GM21526 (cell line): ENCODE measurements at regions not wholly inside any gene's neighbourhood (a gene's known extent, or its start where the extent isn't known, plus 50 kb on each side); places are given as distances from the start of the nearest gene placed in this dataset.
"Not testable (repeated sequence)": the region's sequence is repeated elsewhere in the genome, so short reads cannot be mapped to it uniquely, and the experiment has no call there.

Source experiments
- ATAC-seq: cut with Tn5 transposase; IDR thresholded peaks from one replicate; pipeline ENCODE4 v1.9.1; 2021; ENCODE audit warnings: moderate library complexity; ENCODE audit not compliant: unreplicated experiment, low FRiP score

DNA sequence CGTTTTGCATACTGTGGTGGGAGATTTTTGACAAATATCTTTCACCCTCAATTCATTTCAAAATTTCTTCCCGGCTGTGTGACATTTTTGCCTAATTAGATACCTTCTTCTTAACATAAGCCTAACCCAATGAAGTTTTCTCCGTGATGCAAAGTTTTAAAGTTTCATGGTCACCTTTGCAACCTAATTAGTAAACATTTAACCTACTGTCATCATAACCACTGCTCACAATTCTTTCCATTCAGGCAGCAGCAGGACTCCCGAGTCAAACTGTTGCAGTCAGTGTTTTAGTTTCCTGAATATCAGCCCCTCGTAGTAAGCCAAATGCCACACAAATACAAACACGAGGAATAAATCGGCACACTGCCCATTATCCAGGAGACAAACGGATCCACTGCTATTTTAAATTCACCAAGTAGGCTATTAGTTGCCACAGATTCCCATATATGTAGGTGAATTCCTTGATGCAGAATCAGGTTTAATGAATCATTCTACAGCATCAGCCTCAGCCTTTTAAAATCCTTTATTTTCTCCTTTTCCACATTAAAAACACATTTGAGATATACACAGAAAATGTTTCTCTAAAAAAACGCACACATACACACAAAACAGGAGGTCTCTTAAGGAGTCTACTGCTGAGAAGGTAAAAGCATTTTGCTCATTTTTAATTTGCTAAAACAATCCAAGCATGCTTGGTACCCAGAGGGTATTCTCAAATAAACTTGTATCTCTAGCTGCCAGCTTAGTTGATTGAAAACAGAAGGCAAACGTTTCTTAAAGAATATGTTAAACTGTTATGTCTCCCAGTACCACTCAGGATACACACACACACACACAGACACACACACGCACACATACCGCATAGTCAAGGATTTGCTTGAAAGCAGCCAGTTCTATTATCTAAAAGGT lies 106.5 kb upstream of the KCTD1 start:
- no peak for ATAC-seq

DNA sequence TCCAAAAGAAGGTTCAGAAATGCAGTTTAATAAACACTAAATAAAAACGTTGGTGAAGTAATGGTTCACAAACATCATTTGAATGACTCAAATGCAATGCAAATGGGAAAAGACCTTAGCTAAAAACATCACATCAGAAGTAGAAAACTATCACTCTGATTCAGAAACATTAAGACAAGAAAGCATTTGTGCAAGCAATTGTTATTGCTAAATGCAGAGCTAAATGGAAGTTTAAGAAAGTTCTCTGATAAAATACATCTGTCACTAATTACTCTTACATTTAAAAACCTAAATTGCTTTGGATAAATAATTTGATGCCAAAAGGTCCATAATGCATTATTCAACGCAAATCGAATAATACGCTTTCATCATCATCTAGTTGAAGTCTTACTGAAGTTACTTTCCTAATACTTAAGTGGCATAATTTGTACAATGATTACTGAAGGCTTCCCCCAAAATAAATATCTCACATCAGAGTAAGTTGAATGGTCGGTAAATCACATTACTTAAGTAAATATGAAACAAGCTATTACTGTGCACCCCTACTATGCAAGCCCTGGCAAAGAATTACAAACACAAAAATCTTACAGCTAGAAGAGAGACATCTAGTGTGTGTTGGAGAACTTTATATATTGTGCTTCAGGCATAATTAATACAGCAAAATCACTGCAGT lies 105.7 kb upstream of the KCTD1 start:
- ATAC-seq, result no peak

DNA sequence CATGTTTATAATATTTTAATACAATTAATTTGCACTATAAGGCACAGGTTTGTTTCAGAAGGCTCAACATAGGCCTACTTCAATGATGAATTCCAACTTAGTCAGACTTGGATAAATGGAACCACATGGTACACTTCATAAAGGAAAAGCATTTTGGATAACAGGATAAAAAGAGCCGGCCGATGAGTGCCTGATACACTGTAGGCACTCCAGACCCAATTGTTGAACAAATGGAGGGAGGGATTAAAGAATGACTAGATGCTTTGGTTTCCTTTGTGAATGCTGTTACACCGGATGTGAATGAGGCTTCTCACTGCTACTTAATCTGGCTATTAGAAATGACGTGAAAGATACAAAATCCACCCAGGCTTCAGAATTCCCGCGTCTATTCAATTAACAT lies 104.1 kb upstream of the KCTD1 start:
- ATAC-seq, result no peak

DNA sequence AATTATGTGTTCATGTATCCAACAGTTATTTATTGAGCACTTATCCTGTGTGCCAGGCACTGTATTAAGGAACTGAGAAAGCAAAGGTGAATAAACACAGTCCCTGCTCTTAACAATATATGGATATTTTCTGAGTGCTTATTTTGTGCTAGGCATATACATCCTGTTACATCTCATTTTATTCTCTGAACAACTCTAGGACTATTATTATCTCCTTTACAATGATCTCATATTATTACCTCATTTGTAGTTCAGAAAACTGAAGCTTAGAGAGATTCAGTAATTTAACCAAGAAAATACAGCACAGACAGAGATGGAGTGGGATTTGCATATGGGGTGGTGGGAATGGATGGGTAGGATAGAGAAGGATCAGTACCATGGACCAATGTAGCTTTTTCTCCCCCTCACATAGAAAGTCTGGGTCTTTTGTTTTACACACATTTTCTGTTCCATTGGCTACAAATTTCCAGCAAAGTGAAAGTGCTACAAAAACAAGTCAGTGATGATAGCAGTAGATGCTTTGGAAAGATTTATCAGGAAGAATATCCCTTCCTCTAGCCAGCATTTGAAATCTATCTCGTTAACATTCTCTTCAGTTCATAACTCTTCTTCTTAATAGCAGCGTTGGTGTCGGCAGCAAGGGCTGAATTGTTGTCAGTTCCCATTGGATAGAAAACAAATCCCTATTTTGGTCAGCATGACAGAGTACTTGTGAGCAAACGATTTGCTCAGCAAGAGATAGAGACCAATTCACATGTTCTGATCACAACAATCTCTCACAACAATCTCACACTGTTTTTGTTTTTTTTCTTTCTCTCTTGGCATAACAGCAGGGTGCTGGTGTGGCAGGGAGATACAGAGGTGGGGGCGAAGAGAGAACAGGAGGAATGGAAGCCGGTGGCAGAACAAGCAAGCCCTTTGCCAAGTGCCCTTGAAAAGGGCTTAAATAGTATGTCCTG lies 102.2 kb upstream of the KCTD1 start:
- no peak for ATAC-seq

DNA sequence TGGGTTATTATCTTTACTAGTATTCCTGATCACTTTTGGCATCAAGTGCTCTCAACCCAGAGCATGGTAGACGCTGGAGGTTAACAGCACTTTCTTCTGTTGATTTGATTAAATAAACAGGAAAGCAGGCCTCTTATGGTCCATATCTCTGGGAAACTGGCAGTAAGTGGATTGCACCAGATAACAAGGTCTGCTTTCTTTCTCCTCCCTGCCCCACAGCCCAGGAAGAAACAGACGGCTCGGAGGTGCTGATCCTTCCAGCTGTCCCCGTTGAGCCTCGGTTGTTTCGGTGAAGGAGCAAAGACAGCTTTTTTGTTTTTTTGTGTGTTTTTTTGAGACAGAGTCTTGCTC lies 100.8 kb upstream of the KCTD1 start:
- no peak for ATAC-seq

DNA sequence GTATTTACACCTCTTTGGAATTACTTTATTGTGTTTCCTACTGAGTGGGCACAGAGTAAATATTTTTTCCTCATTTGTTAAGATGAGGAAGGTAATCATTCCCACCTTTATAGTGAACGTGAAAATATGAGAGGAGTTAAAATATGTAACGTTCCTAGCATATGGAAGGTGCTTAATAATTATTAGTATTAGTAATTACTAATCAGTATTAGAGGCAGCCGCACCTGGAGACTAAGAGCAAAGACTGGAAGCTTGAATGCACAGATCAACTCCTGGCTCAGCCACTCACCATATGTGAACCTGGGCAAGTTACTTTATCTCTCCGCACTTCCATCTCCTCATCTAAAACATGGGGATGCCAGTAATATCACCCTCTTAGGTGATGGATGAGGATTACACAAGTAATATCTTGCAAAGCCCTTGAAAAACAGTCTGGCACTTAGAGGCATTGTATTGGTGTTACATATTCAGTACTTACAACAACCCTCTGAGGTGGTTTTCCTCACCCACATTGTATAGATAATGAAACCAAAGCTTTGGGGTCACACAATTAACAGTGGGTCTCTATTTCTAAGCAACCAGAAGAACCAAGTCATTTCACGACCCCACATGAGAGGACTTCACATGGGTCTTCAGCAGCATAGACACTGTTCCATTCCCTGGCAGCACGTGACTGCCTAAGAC lies 100.3 kb upstream of the KCTD1 start:
- no peak for ATAC-seq

DNA sequence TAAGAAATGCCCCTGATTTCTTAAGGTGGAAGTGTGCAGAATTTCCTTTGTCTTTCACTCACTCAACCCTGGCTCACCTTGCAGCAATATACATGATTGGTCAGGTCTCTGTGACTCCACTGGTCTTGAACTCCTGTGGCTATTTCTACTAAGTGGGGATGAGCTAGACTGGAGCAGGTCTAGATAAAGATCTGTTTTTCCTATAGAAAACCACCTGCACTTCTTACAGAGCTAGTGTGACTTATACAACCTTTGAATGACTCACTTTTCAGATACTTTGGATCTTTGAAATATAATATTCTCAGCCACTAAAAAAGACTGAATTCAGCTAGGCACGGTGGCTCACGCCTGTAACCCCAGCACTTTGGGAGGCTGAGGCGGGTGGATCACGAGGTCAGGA lies 98.5 kb upstream of the KCTD1 start:
- no peak for ATAC-seq

DNA sequence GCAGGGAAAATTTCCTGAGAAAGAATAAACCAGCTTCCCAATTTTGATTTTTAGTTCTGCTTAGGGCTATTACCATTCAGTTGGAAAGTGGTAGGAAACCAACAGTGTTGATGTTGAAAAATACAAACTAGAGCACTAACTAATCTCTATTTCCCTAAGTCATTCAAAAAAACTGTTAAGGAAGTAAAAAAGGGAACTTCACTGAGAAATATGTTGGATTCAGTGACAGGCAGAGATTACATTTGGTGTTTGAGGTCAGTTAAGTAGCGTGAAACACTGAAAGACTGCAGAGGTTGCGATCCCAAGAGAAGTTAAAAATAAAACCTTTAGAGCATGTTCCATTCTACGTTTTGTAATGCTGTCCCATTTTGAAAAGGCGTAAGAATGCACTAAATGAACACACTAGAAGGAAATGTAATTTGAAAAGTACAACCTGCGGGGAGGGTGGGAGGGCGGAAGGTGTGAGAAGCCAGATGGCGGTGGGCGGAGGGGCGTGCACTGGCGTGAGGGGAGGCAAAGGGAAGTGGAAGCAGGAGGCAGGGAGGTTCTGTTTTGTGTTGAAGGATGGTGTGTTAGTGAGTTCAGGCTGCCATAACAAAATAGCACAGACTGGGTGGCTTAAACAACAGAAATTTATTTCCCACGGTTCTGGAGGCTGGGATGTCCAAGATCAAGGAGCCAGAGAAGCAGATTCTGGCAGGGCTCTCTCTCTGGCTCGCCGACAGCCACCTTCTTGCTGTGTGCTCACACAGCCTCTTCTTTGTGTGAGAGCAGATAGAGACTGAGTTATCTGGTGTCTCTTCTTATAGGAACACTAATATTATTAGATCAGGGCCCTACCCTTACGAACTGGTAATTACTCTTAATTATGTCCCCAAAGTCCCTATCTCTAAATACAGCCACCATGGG lies 94.3 kb upstream of the KCTD1 start:
- ATAC-seq, result no peak

DNA sequence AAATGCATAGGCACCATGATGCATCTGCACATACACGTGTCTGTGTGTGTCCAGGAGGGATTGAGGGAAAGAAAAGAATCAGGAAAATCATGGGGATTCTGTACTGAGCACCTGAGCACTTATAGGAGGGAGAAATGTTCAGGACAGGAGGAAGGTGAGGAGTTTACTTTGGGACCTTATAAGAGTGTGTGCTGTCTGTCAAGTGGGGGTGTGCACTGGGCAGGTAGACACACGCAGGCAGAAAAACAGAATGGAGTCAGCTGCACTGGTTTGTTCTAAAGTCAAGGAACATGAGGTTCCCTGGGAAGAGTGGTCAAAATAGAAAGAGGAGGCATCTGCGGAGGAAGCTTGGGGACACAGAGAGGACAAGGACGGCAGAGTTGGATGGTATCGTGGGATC lies 92.2 kb upstream of the KCTD1 start:
- no peak for ATAC-seq

DNA sequence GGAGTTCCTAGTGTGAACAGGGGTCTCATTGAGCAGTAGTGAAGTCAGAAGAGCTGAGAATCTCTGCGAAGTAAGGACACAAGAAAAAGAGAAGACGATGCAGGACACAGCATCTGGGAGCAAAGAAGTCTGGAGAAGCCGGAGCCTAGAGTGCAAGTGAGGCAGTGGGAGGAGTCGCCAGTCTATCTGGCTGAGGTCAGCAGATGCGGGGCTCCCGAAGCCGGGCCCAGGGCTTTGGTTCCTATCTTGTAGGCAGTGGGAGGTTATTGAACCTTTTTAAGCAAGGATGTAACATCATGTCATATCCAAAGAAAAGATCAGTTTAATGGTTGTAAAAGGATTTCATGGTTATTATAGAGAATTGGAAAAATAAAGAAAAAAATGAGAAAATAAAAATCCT lies 90.8 kb upstream of the KCTD1 start:
- ATAC-seq, result no peak

DNA sequence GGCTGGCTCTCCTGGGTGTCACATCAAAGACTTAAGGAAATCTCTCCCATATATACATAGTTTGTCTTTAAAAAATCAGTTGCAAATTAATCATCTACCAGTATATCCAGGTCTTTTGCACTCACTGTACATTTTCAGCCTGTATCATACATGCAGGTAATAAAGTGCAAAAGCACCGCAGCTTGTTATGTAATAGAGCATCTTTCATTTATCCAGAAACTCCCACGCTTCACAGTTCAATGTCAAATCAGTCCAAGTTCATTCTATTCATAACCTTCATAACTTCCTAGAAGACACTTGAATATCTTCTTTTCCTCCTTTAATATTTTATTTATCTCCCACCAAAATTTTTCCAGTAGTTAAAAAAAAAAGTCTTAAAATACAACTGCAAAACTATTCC lies 89.6 kb upstream of the KCTD1 start:
- no peak for ATAC-seq

DNA sequence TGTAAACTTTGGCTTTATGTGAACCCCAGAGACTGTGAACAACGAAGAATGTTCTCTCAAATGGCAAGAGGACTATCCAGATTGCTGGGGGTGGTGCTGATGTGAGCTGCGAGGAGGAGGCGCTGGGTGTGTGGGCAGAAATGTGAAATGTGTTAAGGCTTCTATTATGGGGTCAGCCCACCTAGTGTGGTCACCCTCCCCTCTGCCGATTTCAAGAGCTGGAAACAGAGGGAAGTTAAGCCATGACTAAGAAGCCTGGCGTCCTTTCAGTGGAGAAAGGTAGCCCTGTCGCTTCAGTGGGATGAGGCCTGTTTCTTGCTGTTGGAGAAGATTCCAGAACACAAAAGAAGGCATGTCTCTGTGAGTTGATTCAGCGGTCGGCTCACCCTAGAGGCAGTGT lies 89.0 kb upstream of the KCTD1 start:
- ATAC-seq, result no peak

DNA sequence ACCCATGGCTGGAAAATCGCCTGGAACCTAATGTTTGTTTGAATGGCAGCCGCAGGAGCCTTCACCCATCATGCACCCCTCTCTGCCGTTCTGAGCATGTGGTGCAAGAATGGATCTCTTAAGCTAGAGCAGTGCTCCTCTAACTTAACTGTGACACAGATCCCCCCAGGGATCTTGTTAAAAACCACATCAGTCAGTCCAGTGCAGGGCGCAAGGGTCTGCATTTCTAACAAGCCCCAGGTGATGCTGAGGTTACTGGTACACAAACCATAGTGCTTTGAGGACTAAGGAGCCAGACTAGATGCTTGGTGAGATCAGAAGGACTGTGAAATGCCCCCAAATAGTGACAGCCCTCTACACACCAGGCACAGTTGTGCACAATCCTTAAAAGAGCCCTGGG lies 87.1 kb upstream of the KCTD1 start:
- ATAC-seq, result no peak

DNA sequence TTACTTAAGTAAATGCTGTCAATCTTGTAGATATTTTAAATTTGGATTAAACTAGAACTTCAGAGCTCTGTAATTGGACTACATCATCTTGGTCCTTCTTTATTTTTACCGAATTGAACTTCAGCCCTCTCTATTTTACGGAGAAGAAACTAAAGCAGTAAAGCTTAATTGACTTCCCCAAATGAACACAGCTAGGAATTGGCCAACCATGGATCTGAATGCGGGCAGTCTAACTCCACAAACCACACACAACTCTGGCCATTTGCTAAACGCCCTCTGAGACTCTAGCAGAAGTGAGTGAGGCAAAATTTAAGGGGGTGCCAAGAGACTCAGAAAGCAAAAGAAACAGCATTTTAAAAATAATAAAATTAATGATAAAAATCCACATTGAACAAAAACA lies 86.3 kb upstream of the KCTD1 start:
- ATAC-seq, result no peak

DNA sequence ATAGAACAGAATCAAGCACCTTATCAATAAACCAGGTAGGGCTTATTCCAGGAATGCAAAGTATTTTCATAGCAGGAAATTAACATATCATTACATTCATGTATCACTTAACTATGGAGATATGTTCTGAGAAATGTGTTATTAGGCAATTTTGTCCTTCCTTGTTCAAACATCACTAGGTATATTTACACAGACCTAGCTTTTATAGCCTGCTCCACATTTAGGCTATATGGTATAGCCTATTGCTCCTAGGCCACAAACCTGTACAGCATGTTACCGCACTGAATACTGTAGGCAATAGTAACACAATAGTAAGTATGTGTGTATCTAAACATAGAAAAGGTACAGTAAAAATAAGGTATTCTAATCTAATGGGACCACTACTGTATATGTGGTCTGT lies 82.8 kb upstream of the KCTD1 start:
- ATAC-seq, result no peak

DNA sequence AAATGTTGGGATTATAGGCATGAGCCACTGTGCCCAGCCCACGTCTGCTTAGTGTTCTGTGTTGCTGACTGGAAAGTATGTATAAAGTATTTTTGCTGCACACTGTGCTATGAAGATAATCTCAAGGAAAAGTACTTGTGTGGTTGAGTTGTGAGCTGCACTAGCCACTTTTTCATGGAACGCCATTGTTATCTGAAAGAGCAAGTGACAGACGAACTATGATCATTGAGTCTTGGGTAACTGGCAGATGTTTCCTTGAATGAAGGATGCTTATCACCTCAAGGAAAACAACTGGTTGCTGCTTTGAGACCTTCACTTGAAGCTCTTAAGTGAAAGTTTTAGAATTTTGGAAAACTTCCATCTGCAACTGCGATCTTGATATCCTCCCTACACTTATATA lies 82.2 kb upstream of the KCTD1 start:
- ATAC-seq, result no peak

DNA sequence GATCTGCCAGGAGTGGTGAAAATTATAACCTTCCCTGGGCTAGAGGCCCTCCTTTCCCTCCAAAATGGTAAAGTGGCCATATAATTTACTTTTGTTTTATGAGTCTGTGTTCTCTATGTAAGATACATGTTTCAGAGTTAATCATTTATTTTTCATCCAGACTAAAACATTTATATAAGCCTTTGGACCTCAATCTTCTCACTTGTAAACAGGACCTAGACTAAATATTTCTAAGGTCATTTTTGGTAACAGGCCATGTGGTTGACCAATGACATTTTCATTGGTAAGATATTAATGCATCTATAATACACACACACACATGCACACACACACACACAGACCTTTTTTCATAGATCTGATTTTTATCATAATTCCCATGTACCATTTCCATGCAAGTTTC lies 79.7 kb upstream of the KCTD1 start:
- ATAC-seq, result no peak

DNA sequence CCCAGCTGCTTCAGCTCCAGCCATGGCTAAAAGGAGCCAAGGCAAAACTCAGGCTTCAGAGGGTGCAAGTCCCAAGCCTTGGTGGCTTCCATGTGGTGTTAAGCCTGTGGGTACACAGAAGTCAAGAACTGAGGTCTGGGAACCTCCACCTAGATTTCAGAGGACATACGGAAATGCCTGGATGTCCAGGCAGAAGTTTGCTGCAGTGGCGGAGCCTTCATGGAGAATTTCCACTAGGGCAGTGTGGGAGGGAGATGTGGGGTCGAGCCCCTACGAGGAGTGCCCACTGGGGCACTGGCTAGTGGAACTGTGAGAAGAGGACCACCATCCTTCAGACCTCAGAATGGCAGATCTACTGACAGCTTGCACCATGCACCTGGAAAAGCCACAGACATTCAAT lies 76.1 kb upstream of the KCTD1 start:
- ATAC-seq, result no peak

DNA sequence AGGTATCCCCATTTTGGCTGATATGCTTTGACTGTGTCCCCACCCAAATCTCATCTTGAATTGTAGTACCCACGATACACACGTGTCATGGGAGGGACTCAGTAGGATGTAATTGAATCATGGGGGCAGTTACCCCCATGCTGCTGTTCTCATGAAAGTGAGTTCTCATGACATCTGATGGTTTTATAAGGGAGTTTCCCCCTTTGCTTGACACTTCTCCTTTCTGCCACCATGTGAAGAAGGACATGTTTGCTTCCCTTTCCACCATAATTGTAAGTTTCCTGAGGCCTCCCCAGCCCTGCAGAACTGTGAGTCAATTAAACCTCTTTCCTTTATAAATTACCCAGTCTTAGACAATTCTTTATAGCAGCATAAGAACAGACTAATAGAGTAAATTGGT lies 75.0 kb upstream of the KCTD1 start:
- not testable (repeated sequence) for ATAC-seq
